Fibroblast of lung (primary cell): ENCODE measurements at regions not wholly inside any gene's neighbourhood (a gene's known extent, or its start where the extent isn't known, plus 50 kb on each side); places are given as distances from the start of the nearest gene placed in this dataset.

Experiments
- CTCF ChIP-seq, 2 donors: IDR thresholded peaks in 1 of 2; conservative IDR thresholded peaks in 1 of 2; 1 replicate in 1 of 2; 2 replicates in 1 of 2; pipeline ENCODE4 v1.5.1; 2011 to 2012; ENCODE audit warnings: low read length in 2 of 2, control low read depth in 1 of 2, inconsistent platforms in 1 of 2, low read depth in 1 of 2, mild to moderate bottlenecking in 1 of 2
- EZH2 ChIP-seq: IDR thresholded peaks from 2 replicates; pipeline ENCODE4 v1.5.1; 2012; ENCODE audit warnings: low read length, control low read depth, mild to moderate bottlenecking; ENCODE audit errors: missing control alignments

GRCh38 chr7:46091071-46091470, 170.0 kb upstream of the IGFBP3 start:
- TF ChIP-seq CTCF (conservative IDR thresholded peaks at IDR 0.05 in 1 of 2, IDR thresholded peaks at IDR 0.05 in 1 of 2; ENCODE audit: low read depth in 1 of 2, low read length in 2 of 2): no peak
- TF ChIP-seq EZH2: no peak
